Stimulated activated CD8-positive, alpha-beta memory T cell treated with anti-CD3 and anti-CD28 coated beads, Interleukin-12 subunit alpha, Interleukin-12 subunit beta, amount 100 ng/mL, for 24 hours (primary cell): ENCODE measurements at regions not wholly inside any gene's neighbourhood (a gene's known extent, or its start where the extent isn't known, plus 50 kb on each side); places are given as distances from the start of the nearest gene placed in this dataset.

Source experiments
- DNase-seq: peaks from one replicate; pipeline ENCODE4 v3.0.0-alpha.2; 2020; ENCODE audit errors: extremely low read depth

- DNase-seq, result no peak
Observed at GRCh38 chr16:80189476-80190175, 351.2 kb upstream of the DYNLRB2 start.

DNA sequence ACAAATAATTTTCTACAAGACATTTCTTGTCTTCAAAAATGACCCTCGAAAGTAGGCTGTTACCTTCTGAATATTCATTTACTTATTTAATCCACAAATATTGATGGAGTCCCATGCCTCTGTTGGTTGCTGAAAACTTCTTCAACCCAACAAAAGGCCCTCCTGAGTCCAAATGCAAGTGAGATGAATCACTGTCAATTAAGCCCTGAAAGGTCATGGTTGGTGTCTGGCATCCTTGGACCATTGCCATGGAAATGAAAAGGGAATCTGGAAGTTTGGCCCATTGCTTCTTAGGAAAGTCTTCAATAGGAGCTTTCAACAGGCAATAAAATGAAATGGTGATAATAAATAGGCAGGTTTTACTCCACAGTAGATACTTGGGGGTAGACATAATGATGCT is 364.7 kb upstream of the DYNLRB2 start:
- DNase-seq, result no peak

DNA sequence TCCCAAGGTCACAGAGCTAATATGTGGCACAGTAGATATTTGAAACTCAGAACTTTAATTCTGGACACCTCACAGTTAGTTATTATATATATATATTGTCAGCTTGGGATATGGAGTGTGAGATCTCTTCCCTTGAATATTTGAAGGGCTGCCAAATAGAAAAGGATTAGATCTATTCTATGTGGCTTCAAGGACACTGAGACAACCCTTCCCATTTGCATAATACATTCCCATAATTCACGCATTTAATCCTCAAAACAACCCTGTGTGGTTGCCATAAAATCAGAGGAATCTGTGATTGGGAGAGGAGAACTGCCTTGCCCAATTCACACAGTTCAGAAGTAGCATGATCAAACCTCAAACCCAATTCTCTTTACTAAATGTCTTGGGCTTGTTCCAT is 365.8 kb upstream of the DYNLRB2 start:
- no peak for DNase-seq

DNA sequence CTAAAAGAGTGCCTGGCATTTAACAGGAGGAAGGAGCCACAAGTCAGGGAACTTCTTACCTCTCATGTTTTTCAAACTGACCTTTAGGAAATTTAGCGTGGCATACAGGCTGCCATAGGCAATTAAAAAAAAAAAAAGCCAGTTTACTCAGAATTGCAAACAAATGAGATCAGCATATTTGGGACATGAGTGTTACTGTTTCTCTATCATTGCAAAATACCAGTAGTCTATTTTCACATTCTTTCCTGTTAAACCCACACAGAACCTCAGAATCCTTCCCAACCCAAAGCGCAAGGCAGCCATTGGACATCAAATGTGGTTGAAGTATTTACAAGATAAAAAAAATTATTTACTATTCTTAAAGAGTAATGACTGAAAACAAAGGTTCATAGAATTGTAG is 366.4 kb upstream of the DYNLRB2 start:
- no peak for DNase-seq

- no peak for DNase-seq
Observed at GRCh38 chr16:80171746-80172145, 369.0 kb upstream of the DYNLRB2 start.

DNA sequence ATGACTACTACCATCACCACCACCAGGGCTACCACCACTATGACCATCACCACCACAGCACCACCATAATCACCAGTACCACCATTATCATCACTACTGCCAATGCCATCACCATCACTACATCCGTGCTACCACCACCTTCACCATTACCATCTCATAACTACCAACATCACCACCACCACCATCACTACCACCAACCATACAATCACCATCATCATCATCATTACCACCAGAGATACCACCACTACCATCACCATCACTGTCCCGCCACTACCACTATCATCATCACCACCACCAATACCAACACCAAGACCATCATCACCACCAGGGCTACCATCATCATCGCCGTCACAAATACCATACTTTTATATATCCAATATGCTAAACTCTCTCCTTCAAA is 369.6 kb upstream of the DYNLRB2 start:
- DNase-seq, result no peak

DNA sequence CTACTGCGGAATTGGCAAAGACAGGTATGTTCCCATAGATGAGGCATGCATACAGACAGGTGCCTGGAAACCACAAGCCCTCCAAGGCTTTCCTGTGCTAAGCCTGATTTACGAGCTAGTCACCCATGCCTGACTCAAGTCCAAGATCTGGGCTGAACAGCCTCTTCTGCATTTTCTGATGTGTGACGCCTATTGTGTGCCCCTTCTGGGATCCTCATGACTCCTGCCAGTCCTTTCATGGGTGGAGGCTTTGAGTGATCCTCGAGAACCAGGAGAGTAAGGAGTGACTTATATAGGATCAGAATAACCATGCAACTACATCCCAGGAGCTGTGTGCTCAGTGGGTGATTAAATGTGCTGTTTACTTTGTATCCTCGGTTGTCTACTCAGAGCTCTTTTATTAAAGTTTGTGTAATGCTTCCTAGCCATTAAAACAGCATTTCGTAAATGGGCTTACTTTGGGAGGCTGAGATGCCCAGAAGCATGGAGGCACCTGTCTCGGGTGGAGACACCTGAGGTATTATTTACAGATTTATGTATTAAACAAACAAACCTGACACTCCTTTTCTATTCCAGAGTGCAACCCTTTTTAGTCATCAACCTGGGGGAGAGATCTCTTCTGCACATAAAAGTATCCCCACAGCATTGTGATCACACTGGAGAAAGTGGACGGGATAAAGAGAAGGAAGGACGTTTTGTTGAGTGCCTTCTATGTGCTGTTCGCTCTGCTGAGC is 373.0 kb upstream of the DYNLRB2 start:
- DNase-seq, result no peak

- no peak for DNase-seq
Observed at GRCh38 chr16:80166082-80166481, 374.7 kb upstream of the DYNLRB2 start.

DNA sequence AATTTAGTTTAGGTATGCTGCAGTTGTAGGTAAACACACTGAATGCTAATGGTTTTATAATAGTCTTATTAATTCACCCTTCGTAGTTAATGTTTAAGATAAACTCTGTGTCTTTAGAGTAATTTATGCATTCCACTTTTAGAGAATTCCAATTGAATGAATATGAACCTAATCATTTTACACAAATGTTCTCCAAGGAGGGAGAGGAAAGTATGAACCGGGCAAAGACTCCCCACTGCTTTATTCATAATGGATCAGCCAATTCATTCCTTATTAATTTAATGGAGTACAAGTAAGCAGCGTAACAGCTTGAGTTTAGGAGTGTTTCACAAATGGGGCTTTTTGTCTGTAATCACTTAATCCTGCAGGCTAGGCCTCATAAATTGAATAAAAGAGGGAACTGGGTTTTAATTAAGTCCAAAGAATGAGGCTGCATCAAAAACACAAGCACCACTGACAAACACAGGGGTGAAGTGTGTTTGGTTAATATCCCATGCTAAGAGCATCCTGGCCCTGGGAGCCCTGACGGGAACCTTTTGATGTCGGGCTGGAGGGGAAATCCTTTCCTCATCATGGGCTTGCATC is 375.7 kb upstream of the DYNLRB2 start:
- no peak for DNase-seq

- DNase-seq, result no peak
Observed at GRCh38 chr16:80163339-80163738, 377.5 kb upstream of the DYNLRB2 start.

GRCh38 chr16:80161799-80162739 is 378.7 kb upstream of the DYNLRB2 start:
- DNase-seq, result no peak

GRCh38 chr16:80158766-80159165 is 382.0 kb upstream of the DYNLRB2 start:
- no peak for DNase-seq

DNA sequence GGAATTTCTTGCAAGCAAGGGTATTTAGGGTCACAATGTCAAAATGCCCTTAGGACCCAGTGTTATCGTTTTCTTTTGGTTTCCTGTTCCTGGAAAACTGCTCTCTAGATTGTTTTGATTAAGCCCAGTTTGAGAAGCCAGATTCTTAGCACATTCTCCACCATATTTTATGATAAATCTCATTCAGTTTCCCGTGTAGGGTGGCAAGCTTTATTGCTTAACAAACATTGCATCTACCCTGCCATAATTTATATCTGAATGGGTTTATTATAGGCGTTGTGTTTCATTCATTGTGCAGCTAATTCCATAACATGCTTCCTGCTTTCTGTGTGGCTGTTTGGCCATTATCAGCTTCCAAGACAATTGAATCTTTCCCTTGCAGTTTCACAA is 389.1 kb upstream of the DYNLRB2 start:
- no peak for DNase-seq

GRCh38 chr16:80150978-80151721 is 389.6 kb upstream of the DYNLRB2 start:
- DNase-seq, result no peak

GRCh38 chr16:80148826-80149225 is 392.0 kb upstream of the DYNLRB2 start:
- no peak for DNase-seq

DNA sequence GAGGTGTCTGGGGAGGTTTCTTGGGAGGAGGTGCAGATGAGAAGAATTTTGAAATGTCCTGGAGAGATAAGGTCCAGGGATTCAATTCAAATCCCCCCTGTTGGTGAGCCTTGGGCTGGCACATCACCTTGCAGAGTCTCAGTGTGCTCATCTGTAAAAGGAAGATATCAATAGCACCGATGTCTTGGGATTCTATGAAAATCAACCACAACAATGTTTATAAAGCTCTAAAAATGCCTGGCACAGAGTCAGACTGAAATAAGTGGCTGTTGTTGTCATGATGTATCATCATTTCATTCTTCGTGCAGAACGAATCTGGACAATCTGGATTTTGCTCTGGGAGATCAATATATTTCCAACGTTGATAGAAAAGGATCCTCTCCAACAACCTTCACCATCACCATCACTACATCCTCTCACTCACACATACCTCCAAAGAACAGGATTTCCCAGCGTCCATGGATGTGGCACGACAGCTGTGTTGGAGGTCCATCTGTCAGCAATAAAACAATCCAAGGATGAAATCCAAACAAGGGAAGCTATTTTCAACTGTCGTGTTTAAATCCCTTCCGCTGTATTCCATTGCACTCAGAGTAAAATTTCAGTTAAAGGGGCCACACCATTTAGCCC is 393.7 kb upstream of the DYNLRB2 start:
- DNase-seq, result no peak

- DNase-seq, result no peak
Observed at GRCh38 chr16:80144191-80144590, 396.6 kb upstream of the DYNLRB2 start.

GRCh38 chr16:80142940-80143339 is 397.9 kb upstream of the DYNLRB2 start:
- no peak for DNase-seq

DNA sequence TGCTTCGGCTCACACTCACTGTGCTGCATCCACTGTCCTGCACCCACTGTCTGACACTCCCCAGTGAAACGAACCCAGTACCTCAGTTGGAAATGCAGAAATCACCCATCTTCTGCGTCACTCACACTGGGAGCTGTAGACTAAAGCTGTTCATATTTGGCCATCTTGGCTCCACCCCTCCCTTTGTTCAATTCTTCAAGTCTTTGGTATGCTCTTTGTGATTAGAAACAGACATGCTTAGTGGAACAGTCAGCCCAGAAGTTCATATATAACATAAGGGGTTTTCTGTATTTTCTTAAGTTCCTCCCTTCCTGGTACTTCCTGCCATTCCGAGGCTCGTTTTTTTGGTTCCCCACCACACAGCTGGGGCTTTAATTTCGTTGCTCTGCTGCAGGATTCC is 398.5 kb upstream of the DYNLRB2 start:
- DNase-seq, result no peak

DNA sequence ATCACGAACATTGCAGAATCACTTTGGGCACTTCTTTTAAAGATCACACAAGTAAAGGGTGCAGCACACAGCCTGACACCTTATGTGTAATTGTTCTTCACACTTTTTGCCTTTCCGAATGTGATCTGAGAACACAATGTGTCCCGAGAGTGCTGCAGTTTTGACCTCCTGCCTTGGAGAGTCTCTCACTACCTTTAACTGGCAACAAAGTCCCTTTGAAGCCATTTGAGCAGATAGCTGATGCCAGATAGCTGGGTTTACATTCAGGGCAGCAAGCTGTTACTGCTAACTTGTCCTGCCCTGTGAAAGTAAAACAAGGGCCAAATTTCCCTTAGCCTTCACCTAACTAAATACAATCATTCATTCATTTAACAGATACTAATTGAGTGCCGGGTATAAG is 411.0 kb upstream of the DYNLRB2 start:
- no peak for DNase-seq

DNA sequence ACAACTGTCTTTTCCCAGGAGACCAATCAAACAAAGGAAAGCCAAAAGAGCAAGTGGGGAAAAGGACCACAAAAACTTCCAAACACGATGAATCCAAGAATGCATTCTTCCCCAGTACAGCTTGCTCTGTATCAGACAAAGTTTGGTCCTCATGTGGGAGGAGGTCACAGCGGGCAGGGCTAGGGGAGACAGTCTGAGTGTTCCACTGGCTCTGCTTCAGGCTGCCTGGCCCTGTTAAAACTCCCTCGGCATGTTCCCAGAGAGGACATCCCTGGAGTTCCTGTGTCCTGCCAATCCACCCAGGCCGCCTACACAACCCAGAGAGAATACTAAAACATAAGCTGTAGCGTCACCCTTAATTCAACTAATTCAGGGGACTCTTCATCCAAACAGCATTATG is 415.1 kb upstream of the DYNLRB2 start:
- DNase-seq, result no peak
